Inferior parietal cortex (tissue), 1 donor: ENCODE measurements at regions not wholly inside any gene's neighbourhood (a gene's known extent, or its start where the extent isn't known, plus 50 kb on each side); places are given as distances from the start of the nearest gene placed in this dataset.
"Not testable (repeated sequence)": the region's sequence is repeated elsewhere in the genome, so short reads cannot be mapped to it uniquely, and the experiment has no call there.

ENCODE experiments used
- DNase-seq: peaks from one replicate; pipeline ENCODE4 v3.0.0-alpha.2; 2016; ENCODE audit errors: extremely low spot score

DNA sequence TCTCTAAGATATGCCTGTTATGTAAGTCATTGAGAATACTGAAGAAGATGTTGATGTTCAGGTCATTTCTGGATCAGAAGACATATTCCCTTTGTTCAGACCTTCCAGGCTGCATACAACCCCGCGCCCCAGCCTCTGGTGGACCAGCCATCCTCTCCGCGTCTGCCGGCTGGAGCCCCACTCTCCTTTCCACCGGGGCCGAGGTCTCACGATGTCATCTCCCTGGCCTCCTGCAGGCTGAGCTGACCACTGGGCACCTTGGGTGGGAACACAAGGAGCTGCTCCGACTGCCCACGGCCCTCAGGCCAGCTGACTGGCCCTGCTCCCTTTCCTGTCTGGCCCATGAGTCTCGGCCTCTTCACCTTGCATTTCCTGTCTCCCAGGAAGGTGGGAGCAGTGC lies 124.6 kb downstream of the SHANK2 start:
- DNase-seq: no peak

DNA sequence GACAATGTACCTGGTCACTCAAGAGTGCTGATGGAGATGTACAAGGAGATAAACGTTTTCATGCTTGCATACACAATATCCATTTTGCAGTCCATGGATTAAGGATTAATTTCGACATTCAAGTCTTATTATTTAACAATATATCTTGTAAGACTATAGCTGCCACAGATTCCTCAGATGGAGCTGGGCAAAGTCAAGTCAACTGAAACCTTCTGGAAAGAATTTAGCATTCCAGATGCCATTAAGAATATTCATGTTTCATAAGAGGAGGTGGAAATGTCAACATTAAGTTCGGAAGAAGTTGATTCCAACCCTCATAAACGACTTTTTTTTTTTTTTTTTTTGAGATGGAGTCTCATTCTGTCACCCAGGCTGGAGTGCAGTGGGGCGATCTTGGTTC lies 126.0 kb downstream of the SHANK2 start:
- DNase-seq: not testable (repeated sequence)

- no peak for DNase-seq
Observed at GRCh38 chr11:71125150-71125549, 127.2 kb downstream of the SHANK2 start.

DNA sequence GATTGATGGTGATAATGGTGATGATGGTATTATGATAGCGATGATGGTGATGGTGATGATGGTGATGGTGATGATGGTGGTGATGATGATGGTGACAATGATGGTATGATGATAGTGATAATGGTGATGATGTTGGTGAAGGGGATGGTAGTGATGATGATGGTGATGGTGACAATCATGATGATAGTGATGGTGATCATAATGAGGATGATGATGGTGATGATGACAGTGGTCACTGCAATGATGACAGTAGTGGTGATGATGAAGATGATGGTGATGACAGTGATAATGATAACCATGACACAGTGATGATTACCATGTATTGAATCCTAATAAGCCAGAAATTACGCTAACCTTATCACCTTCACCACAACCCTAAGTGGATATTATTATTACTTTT lies 128.2 kb downstream of the SHANK2 start:
- no peak for DNase-seq

- DNase-seq: no peak
Observed at GRCh38 chr11:71120471-71120896, 131.9 kb downstream of the SHANK2 start.

GRCh38 chr11:71119656-71120269 lies 132.6 kb downstream of the SHANK2 start:
- no peak for DNase-seq

- DNase-seq: no peak
Observed at GRCh38 chr11:71118671-71119250, 133.6 kb downstream of the SHANK2 start.

- no peak for DNase-seq
Observed at GRCh38 chr11:71117311-71117710, 135.1 kb downstream of the SHANK2 start.

DNA sequence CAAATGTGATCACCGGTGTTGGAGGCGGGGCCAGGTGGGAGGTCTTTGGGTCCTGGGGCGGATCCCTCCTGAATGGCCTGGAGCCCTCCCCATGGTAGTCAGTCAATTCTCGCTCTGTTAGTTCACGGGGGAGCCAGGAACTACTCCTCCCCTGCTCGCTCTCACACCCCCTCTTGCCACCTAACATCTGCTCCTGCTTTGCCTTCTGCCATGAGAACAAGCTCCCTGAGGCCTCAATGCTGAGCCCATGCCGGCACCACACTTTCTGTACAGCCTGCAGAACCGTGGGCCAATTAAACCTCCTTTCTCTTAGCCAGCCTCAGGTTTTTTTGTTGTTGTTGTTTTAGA lies 135.7 kb downstream of the SHANK2 start:
- no peak for DNase-seq

- no peak for DNase-seq
Observed at GRCh38 chr11:71115770-71116692, 136.3 kb downstream of the SHANK2 start.

DNA sequence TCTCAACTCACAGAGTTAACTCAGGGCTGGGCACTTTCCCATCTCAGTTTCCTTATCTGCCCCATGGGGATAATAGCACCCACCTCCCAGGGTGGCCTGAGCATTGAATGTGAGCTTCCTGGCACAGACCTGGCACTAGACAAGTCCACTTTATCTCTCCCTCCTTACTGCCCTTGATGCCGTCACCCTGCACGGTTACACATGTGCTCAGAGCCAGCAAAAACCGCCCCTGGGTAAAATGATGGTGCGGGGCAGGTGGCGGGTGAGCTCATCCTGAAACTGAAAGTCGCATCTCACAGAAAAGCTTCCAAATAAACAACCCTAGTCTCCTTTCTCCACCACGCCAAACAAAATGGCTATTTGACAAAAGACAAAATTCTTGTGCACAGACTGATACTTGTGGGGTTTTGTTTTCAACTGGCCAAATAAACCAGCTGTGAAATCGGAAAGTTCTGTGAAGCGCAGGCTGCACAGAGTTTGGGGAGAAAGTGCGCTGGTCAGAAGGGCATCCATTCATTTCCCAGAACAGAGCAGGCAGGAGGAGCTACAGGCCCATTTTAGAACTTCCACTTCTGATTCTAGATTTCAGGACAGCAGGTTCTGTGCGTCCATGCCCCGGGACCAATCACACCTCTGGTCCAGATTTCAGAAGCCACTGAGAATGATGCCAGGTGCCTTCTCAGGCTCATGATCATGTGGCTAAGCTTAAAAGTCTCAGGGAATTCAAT lies 138.1 kb downstream of the SHANK2 start:
- peak; percentile 13 for DNase-seq

DNA sequence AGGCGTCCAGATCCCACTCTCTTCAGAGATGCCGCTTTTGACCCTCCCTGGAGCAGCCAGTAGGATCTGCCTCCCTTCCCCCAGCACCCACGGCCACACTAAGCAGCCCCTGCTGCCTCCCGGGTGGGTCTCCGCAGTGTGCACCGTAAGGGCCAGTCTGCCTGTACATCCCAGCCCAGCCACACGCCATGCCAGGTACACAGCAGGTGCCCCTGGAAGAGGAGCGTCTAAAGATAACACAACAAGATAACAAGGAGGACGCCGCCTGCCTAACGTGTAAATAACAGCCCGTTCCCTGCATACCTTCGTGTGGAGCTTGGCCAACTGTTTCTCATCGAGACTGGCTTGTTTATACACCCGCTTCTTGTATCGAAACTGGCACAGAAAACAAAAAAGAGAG lies 139.4 kb downstream of the SHANK2 start:
- DNase-seq: no peak

DNA sequence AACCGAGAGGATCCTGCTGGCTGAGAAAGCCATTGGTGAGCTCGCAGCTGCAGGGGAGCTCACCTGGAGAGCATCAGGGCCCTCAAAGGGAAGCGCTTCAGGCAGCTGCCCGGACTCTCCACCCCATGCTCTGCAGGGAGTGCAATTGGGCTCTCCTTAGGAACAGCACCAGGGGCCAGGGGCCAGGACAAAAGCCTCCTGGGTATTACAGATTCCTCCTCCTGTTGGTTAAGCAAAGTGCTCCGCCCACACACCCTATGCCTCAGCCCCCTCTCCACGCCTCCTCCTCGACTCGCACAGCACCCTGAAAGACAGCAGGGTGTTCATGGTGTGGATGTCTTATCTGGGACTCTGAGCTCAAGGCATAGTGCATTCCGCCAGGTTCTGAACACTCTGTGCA lies 139.9 kb downstream of the SHANK2 start:
- no peak for DNase-seq

DNA sequence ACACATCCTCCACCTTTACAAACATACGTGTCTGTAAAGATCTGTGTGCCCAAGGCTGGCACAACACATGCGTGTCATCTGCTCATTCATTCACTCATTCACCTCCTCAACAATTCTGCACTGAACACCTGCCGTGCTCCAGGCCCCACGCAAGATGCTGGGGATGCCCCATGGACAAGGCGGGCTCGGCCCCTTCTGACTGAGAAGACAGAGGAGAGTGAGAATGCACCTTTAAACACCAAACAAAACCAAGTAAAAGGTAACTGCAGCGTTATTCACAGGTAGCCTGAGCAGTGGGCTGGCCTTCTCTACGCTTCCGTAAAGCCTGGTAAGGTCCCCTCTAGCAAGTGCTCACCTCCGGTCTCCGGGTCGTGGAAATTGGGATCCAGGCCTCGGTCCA lies 142.8 kb downstream of the SHANK2 start:
- no peak for DNase-seq

DNA sequence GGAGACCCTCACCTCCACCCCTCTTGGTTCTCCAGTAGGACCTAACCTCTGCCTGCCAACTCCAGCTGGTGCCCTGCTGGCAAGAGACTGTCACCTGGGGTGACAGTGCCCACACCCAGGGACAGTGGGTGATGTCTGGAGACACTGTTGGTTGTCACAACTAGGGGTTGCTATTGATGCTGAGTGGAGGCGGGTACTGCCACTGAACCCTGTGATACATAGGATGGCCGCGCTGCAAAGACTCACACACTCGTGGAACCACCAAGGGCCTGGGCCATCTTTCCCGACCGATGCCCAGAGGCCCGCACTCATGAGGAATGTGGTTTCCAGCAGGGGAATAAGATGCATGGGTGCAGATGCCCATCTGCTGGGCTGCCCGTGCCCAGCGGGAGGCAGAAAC lies 143.2 kb downstream of the SHANK2 start:
- DNase-seq: no peak

DNA sequence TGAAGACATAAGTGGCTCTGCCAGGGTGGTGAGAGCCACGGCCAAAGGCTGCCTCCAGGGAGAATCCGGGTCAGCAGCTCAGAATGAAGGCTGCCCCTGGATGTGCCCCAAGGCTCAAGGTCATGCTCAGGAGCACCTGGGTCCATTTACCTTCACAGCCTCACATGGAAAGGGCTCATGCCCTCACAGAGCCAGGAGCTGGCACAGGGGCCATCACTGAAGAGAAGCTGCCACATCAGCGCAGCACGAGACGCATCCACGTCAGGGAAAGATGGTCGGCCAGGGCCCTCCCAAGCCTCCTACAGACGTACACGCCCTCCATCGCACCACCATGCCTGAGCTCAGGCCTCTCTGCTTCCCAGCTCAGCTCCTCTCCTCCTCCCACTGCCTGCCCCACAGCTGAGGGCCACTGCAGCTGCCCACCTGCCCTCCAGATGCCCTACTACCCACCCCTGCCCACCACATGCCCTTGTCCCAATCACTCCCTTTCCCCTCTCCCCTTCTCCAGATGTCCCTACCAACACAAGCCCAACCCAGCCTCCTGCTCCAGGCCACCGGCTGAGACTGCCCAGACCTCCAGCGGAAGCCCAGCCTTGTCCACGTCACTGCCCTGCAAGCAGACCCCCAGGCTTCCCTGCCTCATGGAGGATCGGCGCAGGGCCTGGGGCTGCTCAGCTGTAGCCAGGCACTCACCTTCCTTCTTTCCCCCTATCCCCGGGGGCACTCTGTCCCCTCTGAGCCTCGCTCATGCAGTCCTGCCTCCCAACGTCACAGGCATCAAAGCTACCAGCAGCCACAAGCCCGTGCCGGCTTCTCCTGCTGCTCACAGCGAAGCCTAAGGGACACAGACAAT lies 144.1 kb downstream of the SHANK2 start:
- DNase-seq: no peak

- no peak for DNase-seq
Observed at GRCh38 chr11:71106671-71107070, 145.7 kb downstream of the SHANK2 start.

- DNase-seq: no peak
Observed at GRCh38 chr11:71103266-71103665, 149.1 kb downstream of the SHANK2 start.

- no peak for DNase-seq
Observed at GRCh38 chr11:71102251-71102995, 150.0 kb downstream of the SHANK2 start.

- DNase-seq: no peak
Observed at GRCh38 chr11:71101606-71102005, 150.8 kb downstream of the SHANK2 start.

- no peak for DNase-seq
Observed at GRCh38 chr11:71101046-71101445, 151.3 kb downstream of the SHANK2 start.
